MM.1S (cell line): ENCODE measurements at regions not wholly inside any gene's neighbourhood (a gene's known extent, or its start where the extent isn't known, plus 50 kb on each side); places are given as distances from the start of the nearest gene placed in this dataset.

Experiments
- CTCF ChIP-seq: fragments of 300-600 bp; sonication (generic); IDR thresholded peaks from 2 replicates; pipeline ENCODE4 v1.5.1; 2016; ENCODE audit warnings: antibody characterized with exemption, low read length, mixed read lengths
- EZH2 ChIP-seq: fragments of 300-600 bp; sonication (generic); optimal IDR thresholded peaks from 2 replicates; pipeline ENCODE3; 2017; ENCODE audit warnings: low read depth, mild to moderate bottlenecking, antibody characterized with exemption, low read length, mixed read lengths
- EZH2phosphoT487 ChIP-seq: fragments of 300-600 bp; sonication (generic); IDR thresholded peaks from 2 replicates; pipeline ENCODE4 v1.6.1; 2018; ENCODE audit warnings: antibody characterized with exemption, low read length

GRCh38 chr4:174037049-174037448 is 246.4 kb downstream of the FBXO8 start:
- TF ChIP-seq CTCF (no peak), EZH2 (no peak), EZH2phosphoT487 (no peak)
